WTC11 (cell line): ENCODE measurements at regions not wholly inside any gene's neighbourhood (a gene's known extent, or its start where the extent isn't known, plus 50 kb on each side); places are given as distances from the start of the nearest gene placed in this dataset.

Experiments used
- ATAC-seq: fragments of 200-7000 bp; cut with Tn5 transposase; 2 replicates; pipeline ENCODE4 v1.10.0; 2021; ENCODE audit warnings: mild to moderate bottlenecking, moderate library complexity
- CTCF ChIA-PET: fragments of 300-600 bp; sonication (Branson Sonifier 250); formaldehyde crosslinking; loops from one replicate; lab custom pipeline; 2021; ENCODE audit warnings: antibody characterized with exemption; lab: Charles Lee
- POLR2A ChIA-PET: fragments of 350-600 bp; sonication (Branson Sonifier 250); formaldehyde crosslinking; loops from one replicate; lab custom pipeline; 2021; ENCODE audit warnings: antibody characterized with exemption; lab: Charles Lee
- DNase-seq: peaks from one replicate; pipeline ENCODE4 v3.0.0; 2021; ENCODE audit warnings: low spot score
- H3K27ac Mint-ChIP-seq: 2 replicates; pipeline ENCODE4 v1.8.0; 2021; ENCODE audit warnings: mixed read lengths
- H3K27me3 Mint-ChIP-seq: 2 replicates; pipeline ENCODE4 v1.8.0; 2021; ENCODE audit warnings: low read depth, mild to moderate bottlenecking, moderate library complexity, mixed read lengths
- H3K36me3 Mint-ChIP-seq: 2 replicates; pipeline ENCODE4 v1.8.0; 2021; ENCODE audit warnings: mixed read lengths
- H3K4me1 Mint-ChIP-seq: 2 replicates; pipeline ENCODE4 v1.8.0; 2022; ENCODE audit warnings: mixed read lengths
- H3K4me3 Mint-ChIP-seq: 2 replicates; pipeline ENCODE4 v1.8.0; 2021; ENCODE audit warnings: mild to moderate bottlenecking, moderate library complexity, mixed read lengths
- H3K9me3 Mint-ChIP-seq: 2 replicates; pipeline ENCODE4 v1.8.0; 2021; ENCODE audit warnings: mixed read lengths
- AFF4 ChIP-seq: sonication (generic); formaldehyde crosslinking; IDR thresholded peaks from 2 replicates; pipeline ENCODE4 v1.8.1; 2023; ENCODE audit warnings: mild to moderate bottlenecking, missing genetic modification reagents, borderline replicate concordance
- CBFB ChIP-seq: sonication (generic); formaldehyde crosslinking; IDR thresholded peaks from 2 replicates; pipeline ENCODE4 v1.8.1; 2022; ENCODE audit warnings: mild to moderate bottlenecking, low read depth, missing genetic modification reagents
- CREM ChIP-seq: sonication (generic); formaldehyde crosslinking; IDR thresholded peaks from 2 replicates; pipeline ENCODE4 v1.8.1; 2022; ENCODE audit warnings: mild to moderate bottlenecking, missing genetic modification reagents, moderate library complexity
- E2F5 ChIP-seq: sonication (generic); formaldehyde crosslinking; IDR thresholded peaks from 2 replicates; pipeline ENCODE4 v1.8.1; 2022; ENCODE audit warnings: mild to moderate bottlenecking, moderate library complexity, missing genetic modification reagents
- ESRRA ChIP-seq: sonication (generic); formaldehyde crosslinking; IDR thresholded peaks from 2 replicates; pipeline ENCODE4 v1.8.1; 2022; ENCODE audit warnings: mild to moderate bottlenecking, missing genetic modification reagents, borderline replicate concordance
- HMGA2 ChIP-seq: fragments of 250-450 bp; sonication (Bioruptor Pico); IDR thresholded peaks from 2 replicates; pipeline ENCODE4 v1.4.0; 2021; ENCODE audit warnings: mild to moderate bottlenecking, moderate library complexity
- JAZF1 ChIP-seq: fragments of 250-450 bp; sonication (Bioruptor Pico); IDR thresholded peaks from 2 replicates; pipeline ENCODE4 v1.9.0; 2021; ENCODE audit warnings: moderate library complexity, mild to moderate bottlenecking, inconsistent platforms
- MLX ChIP-seq: sonication (generic); formaldehyde crosslinking; IDR thresholded peaks from 2 replicates; pipeline ENCODE4 v1.8.1; 2023; ENCODE audit warnings: mild to moderate bottlenecking, missing genetic modification reagents, moderate library complexity
- MYBL2 ChIP-seq: sonication (generic); formaldehyde crosslinking; IDR thresholded peaks from 2 replicates; pipeline ENCODE4 v1.8.1; 2023; ENCODE audit warnings: mild to moderate bottlenecking, moderate library complexity, missing genetic modification reagents
- NFATC4 ChIP-seq: fragments of 250-450 bp; sonication (Bioruptor Pico); IDR thresholded peaks from 2 replicates; pipeline ENCODE4 v1.9.0; 2021; ENCODE audit warnings: mild to moderate bottlenecking
- NR1H2 ChIP-seq: sonication (generic); formaldehyde crosslinking; IDR thresholded peaks from 2 replicates; pipeline ENCODE4 v1.9.0; 2021; ENCODE audit warnings: mild to moderate bottlenecking, moderate library complexity, missing genetic modification reagents
- RELA ChIP-seq: sonication (generic); formaldehyde crosslinking; IDR thresholded peaks from 2 replicates; pipeline ENCODE4 v1.8.1; 2022; ENCODE audit warnings: missing genetic modification reagents, mild to moderate bottlenecking, borderline replicate concordance
- SMAD3 ChIP-seq: sonication (generic); formaldehyde crosslinking; IDR thresholded peaks from 2 replicates; pipeline ENCODE4 v1.8.0; 2022; ENCODE audit warnings: missing genetic modification reagents, mild to moderate bottlenecking, borderline replicate concordance
- SP1 ChIP-seq: sonication (generic); formaldehyde crosslinking; conservative IDR thresholded peaks from 2 replicates; pipeline ENCODE4 v1.8.1; 2022; ENCODE audit warnings: missing genetic modification reagents
- TCF7 ChIP-seq: sonication (generic); formaldehyde crosslinking; IDR thresholded peaks from 2 replicates; pipeline ENCODE4 v1.8.0; 2022; ENCODE audit warnings: mild to moderate bottlenecking, low read depth, missing genetic modification reagents, moderate library complexity
- ZNF138 ChIP-seq: sonication (generic); formaldehyde crosslinking; conservative IDR thresholded peaks from 2 replicates; pipeline ENCODE4 v1.8.1; 2022; ENCODE audit warnings: mild to moderate bottlenecking, moderate library complexity, missing genetic modification reagents
- ZNF232 ChIP-seq: sonication (generic); formaldehyde crosslinking; IDR thresholded peaks from 2 replicates; pipeline ENCODE4 v1.8.0; 2022; ENCODE audit warnings: mild to moderate bottlenecking, missing genetic modification reagents
- ZNF281 ChIP-seq: sonication (generic); formaldehyde crosslinking; IDR thresholded peaks from 2 replicates; pipeline ENCODE4 v1.8.0; 2023; ENCODE audit warnings: mild to moderate bottlenecking, missing genetic modification reagents
- ZNF396 ChIP-seq: fragments of 250-450 bp; sonication (Bioruptor Pico); IDR thresholded peaks from 2 replicates; pipeline ENCODE4 v1.8.0; 2021; ENCODE audit warnings: mild to moderate bottlenecking, moderate library complexity, borderline replicate concordance
- TF ChIP-seq, protein P1 (sequence below): sonication (generic); formaldehyde crosslinking; IDR thresholded peaks from 2 replicates; pipeline ENCODE4 v1.8.1; 2023; ENCODE audit warnings: mild to moderate bottlenecking, moderate library complexity, missing genetic modification reagents
- TF ChIP-seq, protein P2 (sequence below): fragments of 250-450 bp; sonication (Bioruptor Pico); IDR thresholded peaks from 2 replicates; pipeline ENCODE4 v1.9.0; 2021; ENCODE audit warnings: mild to moderate bottlenecking
- TF ChIP-seq, protein P3 (sequence below): sonication (generic); formaldehyde crosslinking; IDR thresholded peaks from 2 replicates; pipeline ENCODE4 v1.8.1; 2022; ENCODE audit warnings: missing genetic modification reagents, borderline replicate concordance

DNA sequence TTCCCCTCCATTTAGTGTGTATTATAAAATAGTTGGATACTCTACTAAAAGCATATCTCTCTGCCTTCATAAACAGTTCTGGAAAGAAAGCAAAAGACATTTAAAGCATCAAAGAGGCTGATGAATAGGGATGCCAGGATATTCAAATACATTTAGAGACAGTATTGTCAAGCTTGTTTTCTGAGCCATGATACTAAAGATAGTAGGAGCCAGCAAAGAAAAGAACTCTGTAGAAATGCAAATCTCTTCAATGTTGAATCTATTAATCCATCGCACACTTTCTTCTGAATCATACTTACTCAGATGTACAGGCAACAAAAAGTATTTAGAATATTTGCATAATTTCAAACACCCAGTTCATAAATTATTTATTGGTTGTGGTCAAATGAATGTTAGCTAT is 207.1 kb upstream of the MEF2C start (continued):
- TF ChIP-seq ESRRA (CRISPR knock-in tag) (no peak), JAZF1 (CRISPR knock-in tag) (no peak), MYBL2 (no peak)
- TF ChIP-seq, all 79 proteins: peak for 0

- TF ChIP-seq, protein P1, sequence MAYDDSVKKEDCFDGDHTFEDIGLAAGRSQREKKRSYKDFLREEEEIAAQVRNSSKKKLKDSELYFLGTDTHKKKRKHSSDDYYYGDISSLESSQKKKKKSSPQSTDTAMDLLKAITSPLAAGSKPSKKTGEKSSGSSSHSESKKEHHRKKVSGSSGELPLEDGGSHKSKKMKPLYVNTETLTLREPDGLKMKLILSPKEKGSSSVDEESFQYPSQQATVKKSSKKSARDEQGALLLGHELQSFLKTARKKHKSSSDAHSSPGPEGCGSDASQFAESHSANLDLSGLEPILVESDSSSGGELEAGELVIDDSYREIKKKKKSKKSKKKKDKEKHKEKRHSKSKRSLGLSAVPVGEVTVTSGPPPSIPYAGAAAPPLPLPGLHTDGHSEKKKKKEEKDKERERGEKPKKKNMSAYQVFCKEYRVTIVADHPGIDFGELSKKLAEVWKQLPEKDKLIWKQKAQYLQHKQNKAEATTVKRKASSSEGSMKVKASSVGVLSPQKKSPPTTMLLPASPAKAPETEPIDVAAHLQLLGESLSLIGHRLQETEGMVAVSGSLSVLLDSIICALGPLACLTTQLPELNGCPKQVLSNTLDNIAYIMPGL (CRISPR knock-in tag), result no peak
- TF ChIP-seq CREM, result no peak
- no peak for TF ChIP-seq ZNF281 (CRISPR knock-in tag)
- no peak for TF ChIP-seq MLX (CRISPR knock-in tag)
- TF ChIP-seq SMAD3 (CRISPR knock-in tag), result no peak
- TF ChIP-seq ZNF232 (CRISPR knock-in tag), result no peak
- no peak for TF ChIP-seq TCF7
- TF ChIP-seq E2F5 (CRISPR knock-in tag), result no peak
- no peak for TF ChIP-seq NFATC4
- no peak for TF ChIP-seq HMGA2
- no peak for TF ChIP-seq CBFB (CRISPR knock-in tag)
- no peak for TF ChIP-seq RELA (CRISPR knock-in tag)
- no peak for TF ChIP-seq ZNF396 (CRISPR knock-in tag)
- TF ChIP-seq ZNF138, result no peak
- no peak for TF ChIP-seq AFF4 (CRISPR knock-in tag)
- no peak for TF ChIP-seq NR1H2 (CRISPR knock-in tag)
- TF ChIP-seq, protein P2, sequence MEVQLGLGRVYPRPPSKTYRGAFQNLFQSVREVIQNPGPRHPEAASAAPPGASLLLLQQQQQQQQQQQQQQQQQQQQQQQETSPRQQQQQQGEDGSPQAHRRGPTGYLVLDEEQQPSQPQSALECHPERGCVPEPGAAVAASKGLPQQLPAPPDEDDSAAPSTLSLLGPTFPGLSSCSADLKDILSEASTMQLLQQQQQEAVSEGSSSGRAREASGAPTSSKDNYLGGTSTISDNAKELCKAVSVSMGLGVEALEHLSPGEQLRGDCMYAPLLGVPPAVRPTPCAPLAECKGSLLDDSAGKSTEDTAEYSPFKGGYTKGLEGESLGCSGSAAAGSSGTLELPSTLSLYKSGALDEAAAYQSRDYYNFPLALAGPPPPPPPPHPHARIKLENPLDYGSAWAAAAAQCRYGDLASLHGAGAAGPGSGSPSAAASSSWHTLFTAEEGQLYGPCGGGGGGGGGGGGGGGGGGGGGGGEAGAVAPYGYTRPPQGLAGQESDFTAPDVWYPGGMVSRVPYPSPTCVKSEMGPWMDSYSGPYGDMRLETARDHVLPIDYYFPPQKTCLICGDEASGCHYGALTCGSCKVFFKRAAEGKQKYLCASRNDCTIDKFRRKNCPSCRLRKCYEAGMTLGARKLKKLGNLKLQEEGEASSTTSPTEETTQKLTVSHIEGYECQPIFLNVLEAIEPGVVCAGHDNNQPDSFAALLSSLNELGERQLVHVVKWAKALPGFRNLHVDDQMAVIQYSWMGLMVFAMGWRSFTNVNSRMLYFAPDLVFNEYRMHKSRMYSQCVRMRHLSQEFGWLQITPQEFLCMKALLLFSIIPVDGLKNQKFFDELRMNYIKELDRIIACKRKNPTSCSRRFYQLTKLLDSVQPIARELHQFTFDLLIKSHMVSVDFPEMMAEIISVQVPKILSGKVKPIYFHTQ (CRISPR knock-in tag), result no peak
- no peak for TF ChIP-seq SP1 (CRISPR knock-in tag)
- TF ChIP-seq, protein P3, sequence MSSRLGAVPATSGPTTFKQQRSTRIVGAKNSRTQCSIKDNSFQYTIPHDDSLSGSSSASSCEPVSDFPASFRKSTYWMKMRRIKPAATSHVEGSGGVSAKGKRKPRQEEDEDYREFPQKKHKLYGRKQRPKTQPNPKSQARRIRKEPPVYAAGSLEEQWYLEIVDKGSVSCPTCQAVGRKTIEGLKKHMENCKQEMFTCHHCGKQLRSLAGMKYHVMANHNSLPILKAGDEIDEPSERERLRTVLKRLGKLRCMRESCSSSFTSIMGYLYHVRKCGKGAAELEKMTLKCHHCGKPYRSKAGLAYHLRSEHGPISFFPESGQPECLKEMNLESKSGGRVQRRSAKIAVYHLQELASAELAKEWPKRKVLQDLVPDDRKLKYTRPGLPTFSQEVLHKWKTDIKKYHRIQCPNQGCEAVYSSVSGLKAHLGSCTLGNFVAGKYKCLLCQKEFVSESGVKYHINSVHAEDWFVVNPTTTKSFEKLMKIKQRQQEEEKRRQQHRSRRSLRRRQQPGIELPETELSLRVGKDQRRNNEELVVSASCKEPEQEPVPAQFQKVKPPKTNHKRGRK (CRISPR knock-in tag), result no peak
- peaks cover 3% of the 10 kb centered on the region; the same call in 1 of the 2 replicates for H3K9me3 Mint-ChIP-seq
- ChIA-PET CTCF (no interaction called here), POLR2A (no interaction called here)
- H3K36me3 Mint-ChIP-seq, result no peaks in the 10 kb centered on the region
- no peak overlapping the region for H3K27ac Mint-ChIP-seq
- ATAC-seq (peak; percentile 90), DNase-seq (peak; percentile 17)
- no peak overlapping the region for H3K4me3 Mint-ChIP-seq
- H3K4me1 Mint-ChIP-seq, result peaks cover 19% of the 10 kb centered on the region
- H3K27me3 Mint-ChIP-seq, result no peaks in the 10 kb centered on the region
These were observed 204.8 kb upstream of the MEF2C start for GRCh38 chr5:89087551-89088318.
